Right lobe of liver (tissue), 4 donors: ENCODE measurements at regions not wholly inside any gene's neighbourhood (a gene's known extent, or its start where the extent isn't known, plus 50 kb on each side); places are given as distances from the start of the nearest gene placed in this dataset.

Experiments used
- CTCF ChIP-seq, 4 donors: fragments of 200-600 bp in 3 of 4; fragments of 450-650 bp in 1 of 4; IDR thresholded peaks; one replicate each; pipeline versions ENCODE4 v1.5.1 to v1.8.0; 2016 to 2022; ENCODE audit warnings: antibody characterized with exemption in 4 of 4, mild to moderate bottlenecking in 2 of 4
- POLR2A ChIP-seq: fragments of 450-650 bp; IDR thresholded peaks from one replicate; pipeline ENCODE4 v1.6.1; 2017; ENCODE audit warnings: antibody characterized with exemption, mild to moderate bottlenecking
- donor health status: DM: no; HTN: no; CAD: no.
- donor health status: DM: no; HTN: no; CAD: no.
- donor health status: DM: no; HTN: yes; CAD: no.

DNA sequence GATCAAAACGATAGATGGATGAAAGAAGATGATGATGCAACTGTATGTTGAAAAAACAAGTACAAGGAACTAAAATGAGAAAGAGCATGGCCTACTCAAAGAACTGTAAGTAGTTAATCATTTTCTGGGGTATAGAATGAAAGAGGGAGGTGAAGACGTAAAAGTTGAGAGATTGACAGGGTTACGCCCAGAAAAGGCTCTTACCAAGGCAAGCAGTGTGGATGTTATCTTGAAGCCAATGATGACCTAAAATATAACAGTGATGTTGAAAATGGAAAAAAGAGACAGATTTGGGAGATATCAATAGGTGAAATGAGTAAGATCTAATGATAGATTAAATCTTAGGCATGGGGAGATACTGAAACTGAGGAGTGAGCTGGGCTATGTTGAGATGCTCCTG lies 80.4 kb upstream of the GNAQ start:
- TF ChIP-seq CTCF (IDR thresholded peaks at IDR 0.05) (no peak), POLR2A (no peak)
